ENCODE measurements at regions not wholly inside any gene's neighbourhood (a gene's known extent, or its start where the extent isn't known, plus 50 kb on each side); places are given as distances from the start of the nearest gene placed in this dataset.

DNA sequence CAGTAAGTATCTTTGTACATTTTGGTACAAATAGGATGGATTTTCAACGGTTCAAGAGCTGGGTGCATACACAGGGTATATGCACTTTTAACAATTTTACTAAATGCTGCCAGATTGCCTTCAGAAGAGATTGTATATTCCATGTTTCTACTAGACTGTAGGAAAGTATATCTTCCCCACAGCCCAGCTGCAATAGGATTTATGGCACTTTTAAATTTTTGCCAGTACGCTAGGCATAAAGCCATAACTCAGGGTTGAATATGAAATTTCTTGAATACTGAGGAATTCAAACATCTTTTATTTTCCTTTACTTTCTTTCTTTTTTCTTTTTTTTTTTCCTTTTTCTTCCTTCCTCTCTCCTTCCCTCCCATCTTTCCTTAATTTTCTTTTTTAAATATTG, 78.7 kb upstream of the SULF2 start:
- Histone ChIP-seq H3K9ac (ENCODE audit: extremely low read depth, low read length, poor library complexity, severe bottlenecking) (no peak overlapping the region), H3K9me3 (ENCODE audit: control insufficient read depth, low read length) (no peaks in the 10 kb centered on the region), H3K36me3 (ENCODE audit: control insufficient read depth, insufficient read depth, low read length) (no peaks in the 10 kb centered on the region), H3K4me1 (ENCODE audit: control insufficient read depth, insufficient read depth, low read length) (peaks cover 8% of the 10 kb centered on the region), H3K27ac (ENCODE audit: low read depth, low read length) (no peak overlapping the region), H3K27me3 (ENCODE audit: control insufficient read depth, insufficient read depth, low read length, poor library complexity, severe bottlenecking) (peaks cover 21% of the 10 kb centered on the region), H3K4me3 (ENCODE audit: low read length) (no peak overlapping the region)
- no peak overlapping the region for H3K4me3 Mint-ChIP-seq
- 89 to 100% methylated on average over 1 to 2 of the region's 2 CpGs for WGBS, 2 experiments (ENCODE audit: insufficient coverage in 1 of 2, insufficient read length in 1 of 2)
- TF ChIP-seq CTCF (conservative IDR thresholded peaks at IDR 0.05) = no peak
- DNase-seq = no peak
- peaks cover 6% of the 10 kb centered on the region for H3K9me3 Mint-ChIP-seq
- no peaks in the 10 kb centered on the region for H3K36me3 Mint-ChIP-seq (ENCODE audit: low read depth)
- peaks cover 6% of the 10 kb centered on the region for H3K4me1 Mint-ChIP-seq
- peaks cover 7% of the 10 kb centered on the region for H3K27me3 Mint-ChIP-seq (ENCODE audit: insufficient read depth)
- no peak overlapping the region for H3K27ac Mint-ChIP-seq

GRCh38 chr20:47863315-47863965, 78.2 kb upstream of the SULF2 start:
- Histone ChIP-seq H3K36me3 (ENCODE audit: control insufficient read depth, insufficient read depth, low read length) (no peaks in the 10 kb centered on the region), H3K4me1 (ENCODE audit: control insufficient read depth, insufficient read depth, low read length) (peaks cover 8% of the 10 kb centered on the region), H3K4me3 (ENCODE audit: low read length) (no peak overlapping the region), H3K9me3 (ENCODE audit: control insufficient read depth, low read length) (no peaks in the 10 kb centered on the region), H3K9ac (ENCODE audit: extremely low read depth, low read length, poor library complexity, severe bottlenecking) (no peak overlapping the region), H3K27me3 (ENCODE audit: control insufficient read depth, insufficient read depth, low read length, poor library complexity, severe bottlenecking) (peaks cover 21% of the 10 kb centered on the region), H3K27ac (ENCODE audit: low read depth, low read length) (no peak overlapping the region)
- H3K9me3 Mint-ChIP-seq = peaks cover 6% of the 10 kb centered on the region
- H3K27me3 Mint-ChIP-seq (ENCODE audit: insufficient read depth) = peaks cover 7% of the 10 kb centered on the region
- H3K4me3 Mint-ChIP-seq = no peak overlapping the region
- WGBS, 2 experiments (ENCODE audit: insufficient coverage in 1 of 2, insufficient read length in 1 of 2) = 92 to 100% methylated on average over 2 to 3 of the region's 3 CpGs
- no peak for TF ChIP-seq CTCF (conservative IDR thresholded peaks at IDR 0.05)
- DNase-seq = no peak
- H3K4me1 Mint-ChIP-seq = peaks cover 6% of the 10 kb centered on the region
- H3K27ac Mint-ChIP-seq = no peak overlapping the region
- H3K36me3 Mint-ChIP-seq (ENCODE audit: low read depth) = no peaks in the 10 kb centered on the region

DNA sequence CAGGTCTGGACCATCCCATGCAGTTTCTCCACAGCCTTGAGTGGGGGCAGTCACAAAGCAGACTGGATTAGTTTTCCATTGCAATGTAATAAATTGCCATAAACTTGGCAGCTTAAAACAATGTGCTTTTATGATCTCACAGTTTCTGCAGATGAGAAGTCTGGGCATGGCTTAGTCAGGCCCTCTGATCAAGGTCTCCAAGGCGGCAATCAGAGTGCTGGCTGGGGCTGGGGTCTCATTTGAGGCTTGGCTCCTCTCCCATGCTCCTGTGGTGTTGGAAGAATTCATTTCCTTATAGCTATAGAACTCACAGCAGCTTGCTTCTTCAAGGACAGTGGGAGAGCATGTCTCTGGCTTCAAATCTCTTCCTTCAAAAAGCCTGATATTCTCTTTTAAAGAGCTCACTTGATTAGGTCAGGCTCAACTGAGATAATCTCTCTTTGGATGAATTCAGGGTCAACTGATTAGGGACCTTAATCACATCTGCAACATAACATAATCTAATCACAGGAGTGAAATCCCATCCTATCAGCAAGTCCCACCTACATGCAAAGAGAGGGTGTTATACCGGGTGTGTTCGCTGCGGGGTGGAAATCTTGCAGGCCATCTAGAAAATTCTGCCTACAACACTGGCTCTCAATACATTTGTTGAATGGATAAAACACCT, 77.4 kb upstream of the SULF2 start:
- DNase-seq = no peak
- Histone ChIP-seq H3K36me3 (ENCODE audit: control insufficient read depth, insufficient read depth, low read length) (no peaks in the 10 kb centered on the region), H3K9ac (ENCODE audit: extremely low read depth, low read length, poor library complexity, severe bottlenecking) (no peak overlapping the region), H3K27ac (ENCODE audit: low read depth, low read length) (no peak overlapping the region), H3K9me3 (ENCODE audit: control insufficient read depth, low read length) (no peaks in the 10 kb centered on the region), H3K4me1 (ENCODE audit: control insufficient read depth, insufficient read depth, low read length) (peaks cover 14% of the 10 kb centered on the region), H3K27me3 (ENCODE audit: control insufficient read depth, insufficient read depth, low read length, poor library complexity, severe bottlenecking) (peaks cover 21% of the 10 kb centered on the region), H3K4me3 (ENCODE audit: low read length) (no peak overlapping the region)
- Mint-ChIP-seq H3K27ac (no peak overlapping the region), H3K27me3 (ENCODE audit: insufficient read depth) (peaks cover 7% of the 10 kb centered on the region), H3K4me3 (no peak overlapping the region), H3K9me3 (peaks cover 6% of the 10 kb centered on the region), H3K4me1 (peaks cover 10% of the 10 kb centered on the region), H3K36me3 (ENCODE audit: low read depth) (no peaks in the 10 kb centered on the region)
- 54 to 71% methylated on average over 1 to 4 of the region's 4 CpGs for WGBS, 2 experiments (ENCODE audit: insufficient coverage in 1 of 2, insufficient read length in 1 of 2)
- TF ChIP-seq CTCF (conservative IDR thresholded peaks at IDR 0.05) = no peak
